Suppressor macrophage (primary cell): ENCODE measurements at regions not wholly inside any gene's neighbourhood (a gene's known extent, or its start where the extent isn't known, plus 50 kb on each side); places are given as distances from the start of the nearest gene placed in this dataset.
"Not testable (repeated sequence)": the region's sequence is repeated elsewhere in the genome, so short reads cannot be mapped to it uniquely, and the experiment has no call there.

Experiments used
- DNase-seq, 4 experiments: peaks; one replicate each; pipeline ENCODE4 v3.0.0-alpha.2; 2020 to 2022

DNA sequence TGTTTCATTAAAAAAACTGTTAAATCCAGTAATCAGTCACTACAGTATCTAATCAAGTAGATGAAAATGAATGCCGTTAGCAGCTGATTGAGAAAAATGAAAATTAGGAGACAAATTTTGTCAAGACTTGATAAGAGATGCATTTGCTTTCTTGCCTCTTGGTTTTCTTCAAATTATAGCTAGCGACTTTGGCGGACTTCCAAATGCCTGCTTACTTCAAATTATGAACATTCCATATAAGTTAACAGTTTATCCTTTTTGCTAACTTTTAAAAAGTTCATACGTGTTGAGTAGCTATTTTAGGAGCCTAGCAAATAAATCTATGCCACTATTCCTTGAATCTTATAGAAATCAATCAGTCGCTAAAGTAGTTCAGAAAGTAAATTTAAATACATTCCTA, 58.8 kb downstream of the PPP4R3C start:
- no peak for DNase-seq

DNA sequence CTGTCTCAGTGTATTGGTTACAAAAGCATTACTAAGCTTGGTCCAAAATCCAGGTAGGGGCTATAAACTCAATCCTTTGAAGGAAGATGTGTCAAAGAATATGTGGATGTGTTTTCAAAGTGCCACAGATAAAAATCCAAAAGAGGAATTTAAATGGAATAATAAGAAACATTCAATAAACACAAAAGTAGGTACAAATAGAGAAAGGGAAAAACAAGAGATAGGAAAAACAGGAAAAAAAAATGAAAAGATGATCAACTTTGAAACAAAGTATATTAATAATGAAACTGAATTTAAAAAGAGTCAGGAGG, 64.0 kb downstream of the PPP4R3C start:
- DNase-seq: no peak

DNA sequence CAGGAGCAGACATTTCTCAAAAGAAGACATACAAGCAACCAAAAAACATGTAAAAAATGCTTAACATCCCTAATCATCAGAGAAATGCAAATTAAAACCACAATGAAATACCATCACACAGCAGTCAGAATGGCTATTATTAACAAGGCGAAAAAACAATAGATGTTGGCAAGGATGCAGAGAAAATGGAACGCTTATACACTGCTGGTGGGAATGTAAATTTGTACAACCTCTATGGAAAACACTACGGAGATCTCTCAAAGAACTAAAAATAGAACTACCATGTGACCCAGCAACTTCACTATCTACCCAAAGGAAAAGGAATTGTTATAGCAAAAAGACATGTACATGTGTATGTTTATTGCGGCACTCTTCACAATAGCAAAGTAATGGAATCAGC, 71.5 kb downstream of the PPP4R3C start:
- no peak for DNase-seq

DNA sequence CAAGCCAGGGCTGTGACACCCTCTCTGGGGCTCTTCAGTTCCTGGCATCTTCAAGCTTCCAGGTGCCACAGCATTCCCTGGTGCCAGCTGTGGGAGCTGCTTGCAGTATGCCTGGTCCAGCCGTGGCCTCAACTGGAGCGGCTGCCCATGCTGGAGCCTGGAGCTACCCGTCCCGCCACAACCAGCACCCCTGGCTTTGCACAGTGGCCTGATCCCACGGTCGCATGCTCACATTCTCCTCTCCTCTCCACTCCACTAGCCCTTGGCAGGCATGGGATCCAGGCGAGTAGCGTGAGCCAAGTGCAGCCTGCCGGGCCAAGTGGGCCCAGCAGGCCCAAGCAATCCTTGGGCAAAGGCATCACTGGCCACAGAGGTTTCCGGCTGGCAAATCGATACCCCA, 81.7 kb downstream of the PPP4R3C start:
- DNase-seq: no peak

DNA sequence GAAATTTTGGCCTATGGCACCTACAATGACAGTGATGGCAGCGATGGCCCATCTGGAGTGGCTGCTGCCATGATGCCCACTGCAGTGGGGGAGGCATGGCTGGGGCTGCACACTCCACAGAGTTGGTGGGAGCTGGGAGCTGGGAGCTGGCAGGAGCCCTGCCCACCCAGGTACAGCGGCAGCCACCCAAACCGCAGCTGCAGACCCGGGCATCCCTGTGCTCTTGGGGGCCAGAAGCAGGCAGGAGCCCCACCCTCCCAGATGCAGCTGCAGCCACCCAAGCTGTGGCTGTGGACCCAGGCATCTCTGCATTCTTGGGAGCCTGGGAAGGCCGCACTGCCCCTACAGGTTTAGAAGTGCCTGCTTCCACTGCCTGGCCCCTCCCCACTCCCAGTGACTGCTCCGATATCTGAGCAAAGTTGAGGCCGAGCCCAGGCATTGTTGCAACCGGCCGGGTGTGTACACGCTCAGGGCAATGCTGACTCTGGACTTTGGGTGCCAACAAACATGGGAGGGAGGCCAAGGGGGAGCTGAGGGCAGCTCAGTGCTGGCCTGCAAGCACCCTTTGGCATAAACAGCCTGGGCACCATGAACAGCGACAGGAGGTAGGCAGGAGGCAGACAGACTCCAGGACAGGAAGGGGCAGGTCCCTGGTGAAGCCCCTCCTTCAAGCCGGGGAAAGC, 82.8 kb downstream of the PPP4R3C start:
- DNase-seq: no peak

DNA sequence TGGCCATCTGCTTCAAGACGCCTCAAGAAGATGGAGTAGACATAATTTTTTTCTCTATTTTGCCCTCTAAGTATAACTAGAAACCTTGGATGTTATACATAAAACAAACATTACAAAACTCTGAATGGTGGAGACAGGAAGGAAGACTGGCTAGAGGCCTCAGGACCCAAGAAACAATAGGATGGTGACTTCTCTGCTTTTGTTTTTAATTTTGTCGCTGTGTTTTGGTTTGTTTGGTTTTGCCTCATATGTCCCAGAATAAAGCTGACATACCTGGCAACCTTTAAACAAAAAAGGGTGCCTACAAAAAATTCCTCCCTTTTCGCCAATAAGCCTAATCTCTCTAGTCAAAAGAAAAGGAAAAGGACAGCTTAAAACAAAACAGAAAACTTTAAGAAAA, 109.1 kb downstream of the PPP4R3C start:
- no peak for DNase-seq

DNA sequence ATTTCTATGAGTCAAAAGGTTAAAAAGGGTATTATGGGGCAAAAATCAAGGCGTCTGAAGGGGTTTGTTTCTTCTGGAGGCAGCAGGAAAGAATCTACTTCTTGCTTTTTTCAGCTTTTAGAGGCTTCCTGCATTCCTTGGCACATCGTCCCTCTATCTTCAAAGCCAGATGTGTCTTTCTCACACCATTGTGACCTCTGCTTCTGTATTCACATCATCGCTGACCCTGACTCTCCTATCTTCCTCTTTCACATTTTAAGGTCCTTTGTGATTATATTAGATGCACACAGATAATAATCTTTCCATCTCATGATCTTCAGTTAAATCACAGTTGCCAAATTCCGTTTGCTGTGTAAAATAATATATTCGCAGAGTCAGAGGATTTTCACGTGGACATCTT, 112.7 kb downstream of the PPP4R3C start:
- DNase-seq: no peak

DNA sequence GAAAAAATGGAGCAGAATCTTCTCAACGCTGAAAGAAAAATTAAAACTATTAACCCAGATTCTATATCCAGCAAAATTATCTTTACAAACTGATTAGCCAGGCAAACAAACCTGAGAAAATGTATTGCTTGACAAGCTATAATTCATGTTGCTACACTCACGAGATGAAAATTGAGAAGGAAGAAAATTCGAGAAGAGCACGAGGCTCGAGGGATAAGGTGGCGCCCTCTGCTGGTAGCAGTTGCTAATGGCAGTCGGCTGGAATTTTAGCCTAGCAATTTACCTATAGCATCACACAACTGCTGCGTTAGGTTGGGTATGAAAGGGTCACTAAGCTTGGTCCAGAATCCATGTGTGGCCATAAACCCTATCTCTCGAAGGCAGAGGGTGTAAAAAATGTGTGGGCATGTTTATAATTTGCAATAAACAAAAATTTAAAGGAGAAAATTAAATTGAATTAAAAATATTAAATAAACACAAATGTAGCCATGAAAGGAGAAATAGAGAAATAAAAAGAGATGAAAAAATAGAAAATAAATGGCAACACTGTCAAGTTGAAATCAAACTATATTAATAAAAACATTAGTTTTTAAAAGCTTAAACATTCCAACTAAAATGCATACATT, 126.6 kb downstream of the PPP4R3C start:
- DNase-seq: peak; percentile 42 to 61 (median 53)

DNA sequence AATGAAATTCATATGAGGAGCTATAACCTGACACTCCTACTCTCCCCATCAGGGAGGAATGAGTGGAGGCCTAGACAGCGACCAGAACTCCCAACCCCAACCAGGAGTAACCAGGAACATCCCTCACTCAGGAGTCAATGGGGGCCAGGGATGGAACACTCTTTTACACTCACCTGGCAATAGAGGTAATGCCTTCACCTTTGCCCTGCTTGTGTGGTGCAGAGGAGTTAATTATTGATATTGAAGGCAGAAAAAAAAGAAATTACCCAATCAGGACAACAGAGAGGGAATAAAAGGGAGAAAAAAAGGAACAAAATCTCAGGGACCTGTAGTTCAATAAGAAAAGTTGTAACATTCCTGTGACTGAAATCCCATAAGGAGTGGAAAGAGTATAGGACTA, 141.5 kb downstream of the PPP4R3C start:
- DNase-seq: no peak

DNA sequence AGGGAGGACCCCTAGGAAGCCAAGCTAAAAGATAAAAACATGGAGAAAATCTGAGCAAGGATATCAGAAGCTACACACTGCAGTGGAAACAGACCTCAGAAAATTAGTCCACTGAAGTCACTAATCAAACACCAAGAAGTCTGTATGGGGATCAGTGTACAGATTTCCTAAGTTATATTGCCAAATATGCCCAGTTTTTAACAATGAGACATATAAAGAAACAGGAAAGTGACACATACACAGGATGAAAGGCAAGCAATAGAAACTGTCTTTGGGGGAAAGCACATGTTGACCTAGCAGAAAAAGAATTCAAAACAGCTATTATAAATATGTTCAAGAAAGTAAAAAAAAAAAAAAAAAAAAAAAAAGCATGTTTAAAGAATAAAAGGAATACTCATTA, 153.7 kb downstream of the PPP4R3C start:
- DNase-seq: no peak

DNA sequence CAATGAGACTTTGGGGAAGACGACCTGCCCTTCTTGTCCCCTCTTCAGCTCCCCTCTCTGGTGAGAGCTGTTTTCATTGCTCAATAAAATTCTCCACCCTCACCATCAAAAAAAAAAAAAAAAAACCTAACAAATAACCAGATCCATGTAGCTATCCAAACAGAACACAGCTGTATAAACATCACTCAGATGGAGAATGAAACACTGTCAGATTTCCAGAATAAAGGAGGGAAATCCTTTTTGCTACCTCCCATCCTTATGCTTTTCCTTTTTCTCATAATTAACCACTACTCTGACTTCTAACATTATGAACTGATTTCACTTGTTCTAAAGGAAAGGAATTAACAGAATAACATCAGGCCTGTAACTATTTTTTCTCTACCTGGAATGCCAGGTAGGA, 155.6 kb downstream of the PPP4R3C start:
- no peak for DNase-seq

DNA sequence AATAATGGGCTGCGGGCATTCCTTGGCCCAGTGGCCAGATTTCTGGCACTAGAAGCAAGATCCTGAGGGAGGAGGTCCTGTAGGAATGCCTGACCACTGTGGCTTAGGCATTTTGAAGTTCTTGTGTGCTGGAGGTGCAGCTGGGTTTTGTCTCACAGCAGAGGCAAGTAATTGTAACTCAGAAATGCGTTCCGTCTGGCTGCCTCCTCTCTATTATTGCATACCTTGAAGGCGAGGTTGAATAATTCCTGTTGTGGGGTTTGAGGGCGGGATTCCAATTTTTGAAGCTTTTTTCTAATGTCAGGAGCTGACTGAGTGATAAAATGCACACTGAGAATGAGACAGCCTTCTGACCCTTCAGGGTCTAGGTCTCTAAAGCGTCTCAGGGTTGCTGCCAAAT, 170.6 kb downstream of the PPP4R3C start:
- DNase-seq: not testable (repeated sequence)

DNA sequence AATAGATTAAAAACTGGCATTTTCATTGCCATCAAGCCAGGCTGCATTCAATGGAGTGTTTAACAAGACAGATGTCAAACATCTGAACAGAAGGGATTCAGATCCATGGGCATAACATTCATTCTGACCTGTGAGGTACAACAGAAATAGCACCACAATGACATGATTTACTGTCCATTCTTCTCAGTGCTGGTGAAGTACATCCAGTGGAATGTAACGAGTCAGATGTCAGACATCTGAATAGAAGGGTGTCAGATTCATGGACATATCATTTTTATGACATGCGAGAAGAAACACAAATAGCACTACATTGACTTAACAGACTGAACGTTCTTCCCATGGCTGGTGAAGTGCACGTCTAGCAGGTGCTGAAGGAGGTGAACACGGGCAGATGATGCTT, 186.4 kb downstream of the PPP4R3C start:
- DNase-seq: no peak

DNA sequence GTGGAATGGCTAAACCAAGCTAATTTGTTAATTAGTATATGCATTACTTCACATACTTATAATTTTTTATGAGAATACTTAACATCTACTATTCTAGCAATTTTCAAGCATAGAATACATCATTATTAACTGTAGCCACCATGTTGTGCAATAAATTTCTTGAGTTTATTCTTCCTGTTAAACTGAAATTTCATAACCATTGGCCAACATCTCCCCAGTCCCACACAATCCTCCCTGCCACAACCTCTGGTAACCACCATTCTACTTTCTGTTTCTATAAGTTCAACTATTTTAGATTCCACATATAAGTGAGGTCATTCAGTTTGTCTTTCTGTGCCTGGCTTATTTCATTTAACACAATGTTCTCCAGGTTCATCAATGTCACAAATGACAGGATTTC, 208.5 kb downstream of the PPP4R3C start:
- peak; percentile 38 to 73 (median 62) for DNase-seq

DNA sequence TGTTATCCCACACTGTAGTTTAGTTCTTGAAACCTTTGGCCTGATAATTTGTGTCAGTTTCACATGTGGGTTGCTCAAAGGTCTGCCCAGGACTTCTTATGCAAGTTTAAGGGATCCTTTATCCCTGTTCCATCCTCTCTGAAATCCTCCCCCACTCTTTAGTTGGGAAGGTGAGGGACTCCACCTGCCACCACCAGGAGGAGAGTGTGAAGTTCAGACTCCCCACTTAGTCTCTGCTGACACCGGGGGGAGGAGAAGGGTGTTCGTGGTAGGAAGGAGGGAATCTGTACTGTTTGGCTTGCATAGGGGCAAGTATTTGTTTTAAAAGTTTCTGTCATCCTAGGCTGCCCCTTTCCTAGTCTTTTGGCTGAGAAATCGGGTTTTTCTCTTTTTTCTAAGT, 211.8 kb downstream of the PPP4R3C start:
- DNase-seq: no peak

DNA sequence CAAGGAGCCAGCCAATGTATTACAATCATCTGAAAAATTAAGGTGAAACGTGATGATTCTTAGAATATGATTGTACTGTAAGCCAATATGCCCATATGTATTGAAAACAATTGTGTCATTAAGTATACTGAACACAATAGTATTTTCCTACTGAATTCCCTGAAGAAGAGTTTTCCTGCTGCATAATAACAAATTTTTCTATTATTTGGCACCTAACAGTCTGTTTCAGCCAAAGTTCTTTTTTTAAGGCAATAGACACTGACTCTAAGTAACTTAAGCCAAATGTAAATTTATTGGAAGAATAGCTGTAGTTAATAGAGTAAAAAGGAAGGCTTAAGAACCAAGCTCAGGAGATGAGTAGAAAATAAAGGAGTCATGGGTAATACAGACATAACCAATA, 220.6 kb downstream of the PPP4R3C start:
- no peak for DNase-seq

DNA sequence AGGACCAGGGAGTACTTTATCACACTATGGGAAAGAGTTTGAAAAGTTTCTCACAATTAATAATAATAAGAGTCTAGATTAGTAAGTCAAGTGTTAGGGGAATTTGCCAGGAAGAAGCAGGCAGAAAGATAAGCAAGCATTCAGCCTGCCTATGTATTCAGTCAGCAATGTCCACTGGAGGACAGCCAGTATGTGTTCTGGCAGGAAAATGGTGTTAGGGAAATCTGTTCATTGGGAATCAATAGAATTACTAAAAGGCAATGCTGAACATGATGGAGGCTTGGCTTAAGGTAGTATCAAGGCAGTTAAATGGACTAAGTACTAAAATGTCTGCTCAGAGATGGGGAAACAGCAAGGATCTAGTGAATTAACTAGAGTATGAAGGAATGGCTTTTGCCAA, 221.2 kb downstream of the PPP4R3C start:
- no peak for DNase-seq

DNA sequence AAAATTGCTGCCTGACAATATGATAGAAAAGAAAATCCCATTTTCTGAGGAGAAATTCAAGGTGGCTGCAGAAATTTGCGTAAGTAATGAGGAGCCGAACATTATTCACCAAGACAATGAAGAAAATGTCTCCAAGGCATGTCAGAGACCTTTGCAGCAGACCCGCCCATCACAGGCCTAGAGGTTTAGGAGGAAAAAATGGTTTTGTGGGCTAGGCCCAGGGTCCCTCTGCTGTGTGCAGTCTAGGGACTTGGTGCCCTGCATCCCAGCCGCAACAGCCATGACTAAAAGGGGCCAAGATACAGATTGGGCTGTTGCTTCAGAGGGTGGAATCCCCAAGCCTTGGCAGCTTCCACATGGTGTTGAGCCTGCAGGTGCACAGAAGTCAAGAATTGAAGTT, 223.1 kb downstream of the PPP4R3C start:
- not testable (repeated sequence) for DNase-seq

DNA sequence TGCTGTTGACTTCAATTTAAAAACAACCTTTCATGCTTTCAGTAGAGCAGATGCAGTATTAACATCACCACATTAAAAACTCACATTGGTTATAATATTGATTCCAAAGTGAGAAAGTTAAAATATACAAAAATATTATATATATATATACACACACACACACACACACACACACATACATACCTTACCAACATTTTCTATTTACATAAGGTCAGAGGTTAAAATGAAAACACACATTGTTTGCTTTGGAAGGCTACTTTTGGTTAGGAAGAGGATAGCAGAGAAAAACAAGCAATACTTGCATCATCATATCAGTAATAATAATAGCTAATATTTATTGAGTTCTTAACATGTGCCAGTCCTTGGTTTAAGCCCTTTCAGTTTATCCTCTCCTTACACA, 226.5 kb downstream of the PPP4R3C start:
- DNase-seq: no peak

DNA sequence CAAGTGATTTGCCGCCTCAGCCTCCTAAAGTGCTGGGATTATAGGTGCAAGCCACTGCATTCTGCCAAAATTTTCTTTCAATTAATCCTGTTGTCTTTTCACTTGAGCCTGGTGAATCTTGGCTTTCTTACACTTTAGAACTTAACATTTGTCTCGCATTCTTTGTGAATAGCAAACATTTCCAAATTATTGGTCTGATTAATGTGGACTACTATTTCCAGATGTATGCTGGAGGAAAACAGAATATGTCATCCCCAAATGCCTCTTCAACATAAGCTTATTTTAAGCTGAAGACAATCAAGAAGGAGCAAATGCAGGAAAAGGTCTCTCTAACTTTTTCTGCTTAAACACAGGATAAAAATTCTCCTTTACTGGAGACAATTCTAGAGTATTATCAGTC, 233.4 kb downstream of the PPP4R3C start:
- no peak for DNase-seq

DNA sequence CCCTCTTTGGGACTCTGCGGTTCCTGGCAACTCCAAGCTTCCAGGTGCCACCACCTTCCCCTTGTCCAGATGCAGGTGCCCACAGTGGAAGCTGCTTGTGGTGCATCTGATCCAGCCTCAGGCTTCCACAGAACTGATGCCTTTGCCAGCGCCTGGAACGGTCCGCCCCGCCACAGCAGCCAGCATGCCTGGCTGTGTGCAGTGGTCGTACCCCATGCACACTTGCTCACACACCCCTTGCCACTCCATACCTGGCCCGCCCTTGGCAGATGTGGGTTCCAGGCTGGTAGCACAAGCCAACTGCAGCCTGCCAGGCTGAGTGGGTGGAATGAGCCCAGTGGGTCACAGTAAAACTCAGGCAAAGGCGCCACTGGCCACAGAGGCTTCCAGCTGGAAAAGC, 240.5 kb downstream of the PPP4R3C start:
- no peak for DNase-seq

DNA sequence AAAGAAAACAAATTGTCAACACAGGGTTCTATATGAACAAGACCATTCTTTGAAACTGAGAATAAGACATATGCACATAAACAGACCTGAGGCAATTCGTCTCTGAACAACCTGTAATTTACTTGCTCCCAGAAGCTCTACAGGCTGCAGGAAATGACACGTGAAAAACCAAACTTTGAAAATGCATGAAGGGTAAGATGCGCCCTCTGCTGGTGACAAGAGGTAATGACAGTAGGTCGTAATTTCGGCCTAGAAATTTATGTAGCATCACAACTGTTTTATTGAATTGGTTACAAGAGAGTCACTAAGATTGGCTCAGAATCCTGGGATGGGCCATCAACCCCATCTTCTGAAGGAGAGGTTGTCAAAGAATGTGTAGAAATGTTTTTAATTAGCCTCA, 276.5 kb downstream of the PPP4R3C start:
- peak; percentile 3 to 46 (median 24) for DNase-seq

DNA sequence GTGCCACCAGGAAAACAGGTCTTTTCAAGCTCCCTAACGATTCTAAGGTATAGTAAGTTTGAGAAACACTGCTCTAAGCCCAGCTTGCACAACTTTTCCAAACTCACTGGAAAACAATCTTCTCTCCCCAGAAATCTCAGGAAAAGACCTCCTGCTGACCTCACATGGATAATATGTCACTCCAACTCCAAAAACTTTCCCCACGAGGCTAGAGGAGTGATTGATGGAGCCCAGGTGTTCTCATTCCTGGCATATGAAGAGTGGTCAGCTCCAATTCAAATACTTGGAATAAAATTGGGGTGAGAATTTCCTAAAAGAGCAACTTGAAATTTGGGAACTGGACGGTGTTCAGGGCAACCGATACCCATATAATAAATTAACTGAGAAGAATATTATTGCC, 299.9 kb downstream of the PPP4R3C start:
- DNase-seq: no peak

DNA sequence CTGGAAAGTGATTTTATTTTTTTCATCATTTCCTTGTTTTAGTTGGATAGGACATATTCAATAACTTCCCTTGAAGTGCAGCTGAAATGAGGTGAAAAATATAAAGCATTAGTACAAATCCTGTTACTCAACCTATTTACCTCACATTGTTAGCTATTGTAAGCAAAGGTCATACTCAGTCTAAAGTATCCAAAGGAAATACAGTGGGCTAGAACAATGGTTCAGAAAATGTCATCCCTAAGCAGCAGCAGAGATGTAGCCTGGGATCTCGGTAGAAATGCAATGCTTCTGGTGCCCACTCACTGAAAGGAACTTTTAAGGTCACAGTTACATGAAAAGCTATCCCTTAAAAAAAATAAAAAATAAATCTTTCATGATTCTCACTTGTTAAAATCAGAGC, 300.6 kb downstream of the PPP4R3C start:
- no peak for DNase-seq

DNA sequence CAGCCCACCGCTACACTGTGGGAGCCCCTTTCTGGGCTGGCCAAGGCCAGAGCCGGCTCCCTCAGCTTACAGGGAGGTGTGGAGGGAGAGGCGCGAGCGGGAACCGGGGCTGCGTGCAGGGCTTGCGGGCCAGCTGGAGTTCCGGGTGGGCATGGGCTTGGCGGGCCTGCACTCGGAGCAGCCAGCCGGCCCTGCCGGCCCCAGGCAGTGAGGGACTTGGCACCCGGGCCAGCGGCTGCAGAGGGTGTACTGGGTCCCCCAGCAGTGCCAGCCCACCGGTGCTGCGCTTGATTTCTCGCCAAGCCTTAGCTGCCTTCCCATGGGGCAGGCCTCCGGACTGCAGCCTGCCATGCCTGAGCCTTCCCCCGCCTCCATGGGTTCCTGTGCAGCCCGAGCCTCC, 306.2 kb downstream of the PPP4R3C start:
- not testable (repeated sequence) for DNase-seq
